NCI-H526 treated with DMSO at 0.1 percent for 48 hours (cell line): ENCODE measurements at regions not wholly inside any gene's neighbourhood (a gene's known extent, or its start where the extent isn't known, plus 50 kb on each side); places are given as distances from the start of the nearest gene placed in this dataset.
"Not testable (repeated sequence)": the region's sequence is repeated elsewhere in the genome, so short reads cannot be mapped to it uniquely, and the experiment has no call there.

ENCODE experiments used
- DNase-seq: peaks from one replicate; lab custom pipeline; 2025; lab: John Stamatoyannopoulos, UW

- DNase-seq, result not testable (repeated sequence)
These were observed 79.7 kb upstream of the LMO2 start for GRCh38 chr11:33971530-33971929.

- peak; percentile 69 for DNase-seq
These were observed 79.1 kb upstream of the LMO2 start for GRCh38 chr11:33970984-33971466.

GRCh38 chr11:33967451-33967850 lies 75.6 kb upstream of the LMO2 start:
- DNase-seq, result no peak

- DNase-seq, result peak; percentile 15
These were observed 73.2 kb upstream of the LMO2 start for GRCh38 chr11:33965032-33965431.

- no peak for DNase-seq
These were observed 68.1 kb upstream of the LMO2 start for GRCh38 chr11:33959855-33960400.

GRCh38 chr11:33957304-33957917 lies 65.5 kb upstream of the LMO2 start:
- no peak for DNase-seq

GRCh38 chr11:33956611-33957010 lies 64.7 kb upstream of the LMO2 start:
- DNase-seq, result no peak

GRCh38 chr11:33953289-33953688 lies 61.4 kb upstream of the LMO2 start:
- DNase-seq, result no peak

GRCh38 chr11:33952805-33953204 lies 60.9 kb upstream of the LMO2 start:
- peak; percentile 42 for DNase-seq

- DNase-seq, result peak; percentile 84
These were observed 57.5 kb upstream of the LMO2 start for GRCh38 chr11:33949252-33949913.

- DNase-seq, result peak; percentile 95
These were observed 56.6 kb upstream of the LMO2 start for GRCh38 chr11:33948494-33948893.

- not testable (repeated sequence) for DNase-seq
These were observed 56.0 kb upstream of the LMO2 start for GRCh38 chr11:33947918-33948317.

- no peak for DNase-seq
These were observed 55.1 kb upstream of the LMO2 start for GRCh38 chr11:33946930-33947329.

GRCh38 chr11:33945481-33946268 lies 53.8 kb upstream of the LMO2 start:
- no peak for DNase-seq

- DNase-seq, result no peak
These were observed 53.0 kb upstream of the LMO2 start for GRCh38 chr11:33944693-33945424.

- DNase-seq, result no peak
These were observed 52.4 kb upstream of the LMO2 start for GRCh38 chr11:33944345-33944692.

- peak; percentile 5 for DNase-seq
These were observed 51.1 kb upstream of the LMO2 start for GRCh38 chr11:33942954-33943353.

- DNase-seq, result no peak
These were observed 49.8 kb upstream of the LMO2 start for GRCh38 chr11:33941637-33942160.
